Neural progenitor cell (in vitro differentiated cells): ENCODE measurements at regions not wholly inside any gene's neighbourhood (a gene's known extent, or its start where the extent isn't known, plus 50 kb on each side); places are given as distances from the start of the nearest gene placed in this dataset.

ENCODE experiments used
- DNase-seq: peaks from one replicate; pipeline ENCODE4 v3.0.0-alpha.2; 2016; ENCODE audit warnings: low spot score
- H2AFZ ChIP-seq: fragments of 200-600 bp; sonication (generic); replicated peaks from 2 replicates; pipeline ENCODE4 v1.6.1; 2016; ENCODE audit warnings: antibody characterized with exemption
- H3F3A ChIP-seq: fragments of 200-600 bp; sonication (generic); 2 replicates; pipeline ENCODE4 v1.6.1; 2016; ENCODE audit warnings: antibody characterized with exemption, low read depth
- H3K27ac ChIP-seq: fragments of 200-600 bp; sonication (generic); 2 replicates; pipeline ENCODE4 v1.5.1; 2016; ENCODE audit warnings: mild to moderate bottlenecking
- H3K27me3 ChIP-seq: fragments of 200-600 bp; sonication (generic); 2 replicates; pipeline ENCODE4 v1.6.1; 2016; ENCODE audit warnings: mild to moderate bottlenecking, moderate library complexity
- H3K36me3 ChIP-seq: fragments of 200-600 bp; sonication (generic); 2 replicates; pipeline ENCODE4 v1.5.1; 2016
- H3K4me1 ChIP-seq: fragments of 200-600 bp; sonication (generic); 2 replicates; pipeline ENCODE4 v1.6.1; 2016; ENCODE audit warnings: mixed run types
- H3K4me2 ChIP-seq: fragments of 200-600 bp; sonication (generic); 2 replicates; pipeline ENCODE4 v1.6.1; 2016
- H3K4me3 ChIP-seq: fragments of 200-600 bp; sonication (generic); 2 replicates; pipeline ENCODE4 v1.5.1; 2016
- H3K79me2 ChIP-seq: fragments of 200-600 bp; sonication (generic); 2 replicates; pipeline ENCODE4 v1.6.1; 2016; ENCODE audit warnings: low read depth
- H3K9ac ChIP-seq: fragments of 200-600 bp; sonication (generic); 2 replicates; pipeline ENCODE4 v1.6.1; 2016
- H3K9me3 ChIP-seq: fragments of 200-600 bp; sonication (generic); 2 replicates; pipeline ENCODE4 v1.5.1; 2016; ENCODE audit warnings: low read depth
- H4K20me1 ChIP-seq: fragments of 200-600 bp; sonication (generic); 2 replicates; pipeline ENCODE4 v1.6.1; 2016; ENCODE audit warnings: low read depth
- H3K27ac Mint-ChIP-seq: 3 replicates; pipeline ENCODE4 v1.8.0; 2021; ENCODE audit warnings: mixed read lengths
- H3K27me3 Mint-ChIP-seq: 2 replicates; pipeline ENCODE4 v1.8.0; 2022; ENCODE audit warnings: low read depth, mild to moderate bottlenecking, inconsistent platforms, moderate library complexity, mixed read lengths; ENCODE audit not compliant: insufficient read depth
- H3K36me3 Mint-ChIP-seq: 3 replicates; pipeline ENCODE4 v1.8.0; 2021; ENCODE audit warnings: mixed read lengths
- H3K4me1 Mint-ChIP-seq: 3 replicates; pipeline ENCODE4 v1.8.0; 2021; ENCODE audit warnings: mixed read lengths
- H3K4me3 Mint-ChIP-seq: 3 replicates; pipeline ENCODE4 v1.8.0; 2021; ENCODE audit warnings: mild to moderate bottlenecking, moderate library complexity, mixed read lengths
- H3K9me3 Mint-ChIP-seq: 3 replicates; pipeline ENCODE4 v1.8.0; 2020; ENCODE audit warnings: mixed read lengths
- CTCF ChIP-seq: fragments of 200-600 bp; sonication (generic); IDR thresholded peaks from 2 replicates; pipeline ENCODE4 v1.5.1; 2017; ENCODE audit warnings: antibody characterized with exemption, mild to moderate bottlenecking
- EZH2 ChIP-seq: fragments of 200-600 bp; sonication (generic); IDR thresholded peaks from 2 replicates; pipeline ENCODE4 v1.6.1; 2017; ENCODE audit warnings: antibody characterized with exemption, mild to moderate bottlenecking, moderate library complexity
- EZH2phosphoT487 ChIP-seq: fragments of 200-600 bp; sonication (generic); IDR thresholded peaks from 2 replicates; pipeline ENCODE4 v1.6.1; 2017; ENCODE audit warnings: antibody characterized with exemption

- TF ChIP-seq EZH2 (no peak), CTCF (peak; percentile 99)
- Mint-ChIP-seq H3K4me3 (no peak overlapping the region), H3K27ac (no peak overlapping the region), H3K4me1 (peaks cover 5% of the 10 kb centered on the region), H3K9me3 (no peaks in the 10 kb centered on the region), H3K27me3 (no peaks in the 10 kb centered on the region), H3K36me3 (no peaks in the 10 kb centered on the region)
- H3K4me2 ChIP-seq = no peak overlapping the region
- no peak overlapping the region for H3K9ac ChIP-seq
- peak; percentile 87 for DNase-seq
- H3K4me1 ChIP-seq = no peaks in the 10 kb centered on the region
- no peaks in the 10 kb centered on the region for H3F3A ChIP-seq
- no peaks in the 10 kb centered on the region for H3K27me3 ChIP-seq
- H3K36me3 ChIP-seq = no peaks in the 10 kb centered on the region
- peak overlapping the region; percentile 71 for H2AFZ ChIP-seq
- no peak overlapping the region for H3K4me3 ChIP-seq
- no peaks in the 10 kb centered on the region for H4K20me1 ChIP-seq
- H3K79me2 ChIP-seq = no peaks in the 10 kb centered on the region
- H3K9me3 ChIP-seq = no peaks in the 10 kb centered on the region
- no peak overlapping the region for H3K27ac ChIP-seq
These were observed 503.5 kb upstream of the PKN2 start for GRCh38 chr1:88180449-88181108.

GRCh38 chr1:88186911-88187310, 497.2 kb upstream of the PKN2 start:
- Histone ChIP-seq H3K4me2 (no peak overlapping the region), H4K20me1 (no peaks in the 10 kb centered on the region), H3K9ac (no peak overlapping the region), H2AFZ (peak overlapping the region; percentile 8), H3K27me3 (no peaks in the 10 kb centered on the region), H3K27ac (no peak overlapping the region), H3K79me2 (no peaks in the 10 kb centered on the region), H3K9me3 (no peaks in the 10 kb centered on the region), H3K36me3 (no peaks in the 10 kb centered on the region), H3K4me1 (peaks cover 5% of the 10 kb centered on the region), H3F3A (no peaks in the 10 kb centered on the region), H3K4me3 (no peak overlapping the region)
- peaks cover 5% of the 10 kb centered on the region for H3K4me1 Mint-ChIP-seq
- H3K27me3 Mint-ChIP-seq = peaks cover 2% of the 10 kb centered on the region
- no peaks in the 10 kb centered on the region for H3K36me3 Mint-ChIP-seq
- no peak overlapping the region for H3K27ac Mint-ChIP-seq
- TF ChIP-seq EZH2phosphoT487 (no peak), CTCF (no peak), EZH2 (no peak)
- H3K9me3 Mint-ChIP-seq = no peaks in the 10 kb centered on the region
- H3K4me3 Mint-ChIP-seq = no peak overlapping the region
- no peak for DNase-seq

- no peak for TF ChIP-seq EZH2phosphoT487
- no peak for TF ChIP-seq CTCF
- no peak for TF ChIP-seq EZH2
These were observed 496.0 kb upstream of the PKN2 start for GRCh38 chr1:88188038-88188437.

More at GRCh38 chr1:88188038-88188437, 496.0 kb upstream of the PKN2 start:
- H3K27ac Mint-ChIP-seq = no peak overlapping the region
- peaks cover 5% of the 10 kb centered on the region for H3K4me1 ChIP-seq
- no peak for DNase-seq
- no peak overlapping the region for H3K9ac ChIP-seq
- no peak overlapping the region for H3K4me3 Mint-ChIP-seq
- peaks cover 2% of the 10 kb centered on the region for H3K27me3 Mint-ChIP-seq
- no peak overlapping the region for H3K27ac ChIP-seq
- no peaks in the 10 kb centered on the region for H3K36me3 ChIP-seq
- no peak overlapping the region for H2AFZ ChIP-seq
- no peaks in the 10 kb centered on the region for H3K36me3 Mint-ChIP-seq
- H3K4me2 ChIP-seq = no peak overlapping the region
- no peaks in the 10 kb centered on the region for H3K27me3 ChIP-seq
- no peaks in the 10 kb centered on the region for H3K9me3 Mint-ChIP-seq
- H3K4me3 ChIP-seq = no peak overlapping the region
- peaks cover under 1% of the 10 kb centered on the region for H3K4me1 Mint-ChIP-seq
- H4K20me1 ChIP-seq = no peaks in the 10 kb centered on the region
- no peaks in the 10 kb centered on the region for H3K9me3 ChIP-seq
- no peaks in the 10 kb centered on the region for H3F3A ChIP-seq
- H3K79me2 ChIP-seq = no peaks in the 10 kb centered on the region
